ENCODE measurements at regions not wholly inside any gene's neighbourhood (a gene's known extent, or its start where the extent isn't known, plus 50 kb on each side); places are given as distances from the start of the nearest gene placed in this dataset.

DNA sequence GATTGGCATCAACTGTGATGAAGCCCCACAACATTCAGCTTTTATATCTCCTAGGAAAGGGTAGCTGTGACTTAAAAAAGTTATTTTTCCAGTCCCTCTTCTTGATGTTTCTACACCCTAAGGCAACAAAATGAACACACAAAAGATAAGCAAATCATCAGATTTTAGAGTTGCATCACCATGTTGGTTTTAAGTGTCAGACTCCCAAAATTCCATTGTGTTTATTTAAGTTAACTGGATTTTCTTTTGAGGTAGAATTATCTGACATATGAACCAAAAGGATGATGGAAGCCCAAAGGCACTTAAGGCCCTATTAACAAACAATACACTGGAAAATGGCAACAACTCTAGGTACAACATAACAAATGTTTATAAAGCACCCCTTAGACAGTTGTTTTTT, 261.7 kb upstream of the SLC39A10 start:
- no peak overlapping the region for H2AFZ ChIP-seq (ENCODE audit: low read length)
- DNase-seq (ENCODE audit: insufficient read length, low spot score, missing footprints) = no peak
- H3K4me1 ChIP-seq (ENCODE audit: insufficient read depth, low read length) = no peaks in the 10 kb centered on the region
- H3K4me3 ChIP-seq (ENCODE audit: insufficient read depth, low read length) = no peak overlapping the region
- no peak overlapping the region for H3K4me2 ChIP-seq (ENCODE audit: insufficient read depth, low read length)
- H3K9me3 ChIP-seq (ENCODE audit: low read depth, low read length) = no peaks in the 10 kb centered on the region
- no peaks in the 10 kb centered on the region for H3K36me3 ChIP-seq (ENCODE audit: insufficient read depth, low read length)
- TF ChIP-seq, protein P1, sequence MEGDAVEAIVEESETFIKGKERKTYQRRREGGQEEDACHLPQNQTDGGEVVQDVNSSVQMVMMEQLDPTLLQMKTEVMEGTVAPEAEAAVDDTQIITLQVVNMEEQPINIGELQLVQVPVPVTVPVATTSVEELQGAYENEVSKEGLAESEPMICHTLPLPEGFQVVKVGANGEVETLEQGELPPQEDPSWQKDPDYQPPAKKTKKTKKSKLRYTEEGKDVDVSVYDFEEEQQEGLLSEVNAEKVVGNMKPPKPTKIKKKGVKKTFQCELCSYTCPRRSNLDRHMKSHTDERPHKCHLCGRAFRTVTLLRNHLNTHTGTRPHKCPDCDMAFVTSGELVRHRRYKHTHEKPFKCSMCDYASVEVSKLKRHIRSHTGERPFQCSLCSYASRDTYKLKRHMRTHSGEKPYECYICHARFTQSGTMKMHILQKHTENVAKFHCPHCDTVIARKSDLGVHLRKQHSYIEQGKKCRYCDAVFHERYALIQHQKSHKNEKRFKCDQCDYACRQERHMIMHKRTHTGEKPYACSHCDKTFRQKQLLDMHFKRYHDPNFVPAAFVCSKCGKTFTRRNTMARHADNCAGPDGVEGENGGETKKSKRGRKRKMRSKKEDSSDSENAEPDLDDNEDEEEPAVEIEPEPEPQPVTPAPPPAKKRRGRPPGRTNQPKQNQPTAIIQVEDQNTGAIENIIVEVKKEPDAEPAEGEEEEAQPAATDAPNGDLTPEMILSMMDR (IDR thresholded peaks at IDR 0.05; ENCODE audit: extremely low read depth, low read depth, low read length) = no peak
- no peaks in the 10 kb centered on the region for H4K20me1 ChIP-seq (ENCODE audit: insufficient read depth, low read length)
- no peak overlapping the region for H3K27ac ChIP-seq (ENCODE audit: low read depth, low read length)
- H3K79me2 ChIP-seq (ENCODE audit: insufficient read depth, low read length) = no peaks in the 10 kb centered on the region
- H3K27me3 ChIP-seq (ENCODE audit: insufficient read depth, low read length) = no peaks in the 10 kb centered on the region

DNA sequence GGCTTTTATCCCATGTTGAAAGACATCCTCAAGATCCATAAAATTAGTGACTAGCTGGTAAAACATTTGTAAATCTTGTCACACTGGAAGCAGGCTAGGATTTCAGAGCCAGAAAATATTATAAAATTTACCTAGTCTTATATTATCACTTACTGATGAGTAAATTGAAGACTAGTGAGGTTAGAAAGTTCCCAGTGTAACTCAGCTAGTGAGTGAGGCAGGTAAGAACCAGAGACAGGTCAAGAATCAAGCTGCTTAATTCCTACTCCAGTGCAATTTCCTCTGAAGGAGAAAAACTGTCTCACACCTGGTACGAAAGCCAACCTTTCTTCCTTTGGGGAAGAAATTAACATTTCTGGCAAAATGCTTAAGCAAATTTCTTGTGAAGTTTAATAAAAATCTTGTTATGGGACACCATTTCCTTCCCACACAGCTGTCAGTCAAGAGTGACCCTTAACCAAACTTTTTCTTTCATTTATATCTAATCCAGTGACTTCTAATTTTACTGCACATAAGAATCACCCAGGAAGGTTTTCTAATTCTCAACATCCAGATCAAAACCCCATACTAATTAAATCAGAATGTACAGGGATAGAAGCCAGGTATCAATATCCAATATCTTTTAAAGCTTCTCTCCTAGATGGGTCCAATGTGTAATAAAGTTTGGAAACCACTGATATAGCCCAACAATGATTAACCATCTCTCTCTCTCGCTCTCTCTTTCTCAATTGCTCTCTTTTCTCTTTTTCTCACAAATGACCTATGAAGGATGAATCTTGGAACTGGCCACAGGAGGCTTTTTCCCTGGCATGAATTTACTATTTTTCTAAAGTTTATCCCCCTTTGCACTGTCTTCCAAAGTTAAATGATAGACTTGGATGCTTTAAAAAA, 264.3 kb upstream of the SLC39A10 start:
- no peak for DNase-seq (ENCODE audit: insufficient read length, low spot score, missing footprints)
- Histone ChIP-seq H3K36me3 (ENCODE audit: insufficient read depth, low read length) (no peaks in the 10 kb centered on the region), H2AFZ (ENCODE audit: low read length) (no peak overlapping the region), H3K79me2 (ENCODE audit: insufficient read depth, low read length) (no peaks in the 10 kb centered on the region), H3K4me3 (ENCODE audit: insufficient read depth, low read length) (no peak overlapping the region), H3K27me3 (ENCODE audit: insufficient read depth, low read length) (no peaks in the 10 kb centered on the region), H3K27ac (ENCODE audit: low read depth, low read length) (no peak overlapping the region), H3K4me2 (ENCODE audit: insufficient read depth, low read length) (no peak overlapping the region), H3K9me3 (ENCODE audit: low read depth, low read length) (no peaks in the 10 kb centered on the region), H4K20me1 (ENCODE audit: insufficient read depth, low read length) (no peaks in the 10 kb centered on the region), H3K4me1 (ENCODE audit: insufficient read depth, low read length) (no peaks in the 10 kb centered on the region)
- TF ChIP-seq, protein P1 (IDR thresholded peaks at IDR 0.05; ENCODE audit: extremely low read depth, low read depth, low read length) = no peak

DNA sequence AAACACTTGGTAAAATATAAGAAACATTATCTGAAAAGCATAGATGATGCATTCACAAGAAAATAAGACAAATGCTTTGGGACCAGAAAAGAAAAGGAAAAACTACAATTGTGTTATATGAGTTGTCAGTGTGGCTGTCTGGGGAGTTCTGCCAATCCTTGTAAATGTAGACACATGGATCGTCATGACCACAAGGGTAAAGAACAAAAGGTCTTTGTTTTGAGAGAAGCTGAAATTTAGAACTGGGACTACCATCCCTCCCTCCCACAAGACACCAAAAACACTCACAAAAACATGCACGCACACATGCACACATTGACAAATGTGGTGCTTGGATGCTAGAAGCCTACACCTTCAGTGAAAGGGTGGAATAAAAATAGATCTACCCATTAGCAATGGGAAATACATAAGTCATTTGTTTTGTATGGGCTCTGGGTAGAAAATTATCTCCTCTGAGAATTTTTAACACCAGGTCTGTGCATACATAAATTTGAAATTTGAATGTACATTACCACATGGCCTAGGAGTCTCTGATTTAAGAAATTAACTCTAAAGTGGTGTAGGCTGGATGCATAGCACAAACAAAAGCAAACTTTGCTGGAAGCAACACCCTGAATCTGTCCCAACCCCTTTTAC, 266.2 kb upstream of the SLC39A10 start:
- Histone ChIP-seq H3K4me2 (ENCODE audit: insufficient read depth, low read length) (no peak overlapping the region), H3K27ac (ENCODE audit: low read depth, low read length) (no peak overlapping the region), H3K27me3 (ENCODE audit: insufficient read depth, low read length) (no peaks in the 10 kb centered on the region), H3K4me1 (ENCODE audit: insufficient read depth, low read length) (no peaks in the 10 kb centered on the region), H4K20me1 (ENCODE audit: insufficient read depth, low read length) (no peaks in the 10 kb centered on the region), H3K4me3 (ENCODE audit: insufficient read depth, low read length) (no peak overlapping the region), H3K79me2 (ENCODE audit: insufficient read depth, low read length) (no peaks in the 10 kb centered on the region), H3K9me3 (ENCODE audit: low read depth, low read length) (no peaks in the 10 kb centered on the region), H3K36me3 (ENCODE audit: insufficient read depth, low read length) (no peaks in the 10 kb centered on the region), H2AFZ (ENCODE audit: low read length) (no peak overlapping the region)
- DNase-seq (ENCODE audit: insufficient read length, low spot score, missing footprints) = no peak
- TF ChIP-seq, protein P1 (IDR thresholded peaks at IDR 0.05; ENCODE audit: extremely low read depth, low read depth, low read length) = no peak

DNA sequence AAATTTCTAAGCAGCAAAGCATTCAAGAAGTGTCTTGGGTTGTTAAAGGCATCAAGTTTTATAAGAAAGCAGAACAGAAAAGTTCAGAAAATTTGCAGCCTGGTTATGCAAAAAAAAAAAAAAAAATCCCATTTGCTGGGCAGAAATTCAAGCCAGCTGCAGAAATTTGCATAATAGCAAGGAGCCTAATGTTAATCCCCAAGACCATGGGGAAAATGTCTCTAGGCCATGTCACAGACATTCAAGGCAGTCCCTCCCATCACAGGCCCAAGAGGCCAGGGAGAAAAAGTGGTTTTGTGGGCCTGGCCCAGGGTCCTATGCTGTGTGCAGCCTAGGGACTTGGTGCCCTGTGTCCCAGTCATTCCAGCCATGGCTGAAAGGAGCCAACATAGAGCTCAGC, 269.0 kb upstream of the SLC39A10 start:
- H2AFZ ChIP-seq (ENCODE audit: low read length) = no peak overlapping the region
- H3K4me3 ChIP-seq (ENCODE audit: insufficient read depth, low read length) = no peak overlapping the region
- no peaks in the 10 kb centered on the region for H4K20me1 ChIP-seq (ENCODE audit: insufficient read depth, low read length)
- DNase-seq (ENCODE audit: insufficient read length, low spot score, missing footprints) = no peak
- no peaks in the 10 kb centered on the region for H3K79me2 ChIP-seq (ENCODE audit: insufficient read depth, low read length)
- no peak overlapping the region for H3K4me2 ChIP-seq (ENCODE audit: insufficient read depth, low read length)
- H3K27me3 ChIP-seq (ENCODE audit: insufficient read depth, low read length) = no peaks in the 10 kb centered on the region
- no peaks in the 10 kb centered on the region for H3K4me1 ChIP-seq (ENCODE audit: insufficient read depth, low read length)
- H3K36me3 ChIP-seq (ENCODE audit: insufficient read depth, low read length) = no peaks in the 10 kb centered on the region
- H3K9me3 ChIP-seq (ENCODE audit: low read depth, low read length) = no peaks in the 10 kb centered on the region
- TF ChIP-seq, protein P1 (IDR thresholded peaks at IDR 0.05; ENCODE audit: extremely low read depth, low read depth, low read length) = no peak
- H3K27ac ChIP-seq (ENCODE audit: low read depth, low read length) = no peak overlapping the region

All from osteoblast (primary cell).